ENCODE measurements at regions not wholly inside any gene's neighbourhood (a gene's known extent, or its start where the extent isn't known, plus 50 kb on each side); places are given as distances from the start of the nearest gene placed in this dataset.
"Not testable (repeated sequence)": the region's sequence is repeated elsewhere in the genome, so short reads cannot be mapped to it uniquely, and the experiment has no call there.

- DNase-seq: not testable (repeated sequence)
Measured at GRCh38 chr6:92952111-92952510, 467.2 kb downstream of the EPHA7 start.

GRCh38 chr6:92945799-92946198, 473.6 kb downstream of the EPHA7 start:
- no peak for DNase-seq

- DNase-seq: no peak
Measured at GRCh38 chr6:92944132-92944531, 475.2 kb downstream of the EPHA7 start.

- DNase-seq: no peak
Measured at GRCh38 chr6:92942549-92942948, 476.8 kb downstream of the EPHA7 start.

- no peak for DNase-seq
Measured at GRCh38 chr6:92934625-92935024, 484.7 kb downstream of the EPHA7 start.

- no peak for DNase-seq
Measured at GRCh38 chr6:92930171-92930570, 489.2 kb downstream of the EPHA7 start.

GRCh38 chr6:92922216-92922806, 497.0 kb downstream of the EPHA7 start:
- DNase-seq: no peak

GRCh38 chr6:92915466-92915865, 503.9 kb downstream of the EPHA7 start:
- no peak for DNase-seq

- no peak for DNase-seq
Measured at GRCh38 chr6:92911301-92911700, 508.1 kb downstream of the EPHA7 start.

- DNase-seq: no peak
Measured at GRCh38 chr6:92910646-92911045, 508.7 kb downstream of the EPHA7 start.

GRCh38 chr6:92906385-92906784, 513.0 kb downstream of the EPHA7 start:
- no peak for DNase-seq

- DNase-seq: no peak
Measured at GRCh38 chr6:92893741-92894140, 525.6 kb downstream of the EPHA7 start.

- DNase-seq: no peak
Measured at GRCh38 chr6:92892626-92893170, 526.7 kb downstream of the EPHA7 start.

- no peak for DNase-seq
Measured at GRCh38 chr6:92888316-92888715, 531.0 kb downstream of the EPHA7 start.

- DNase-seq: no peak
Measured at GRCh38 chr6:92887871-92888270, 531.5 kb downstream of the EPHA7 start.

- no peak for DNase-seq
Measured at GRCh38 chr6:92879526-92879925, 539.8 kb downstream of the EPHA7 start.

GRCh38 chr6:92864966-92865555, 554.3 kb downstream of the EPHA7 start:
- DNase-seq: no peak

- DNase-seq: no peak
Measured at GRCh38 chr6:92849636-92850035, 569.7 kb downstream of the EPHA7 start.

GRCh38 chr6:92848901-92849300, 570.5 kb downstream of the EPHA7 start:
- DNase-seq: no peak

- DNase-seq: no peak
Measured at GRCh38 chr6:92848459-92848858, 570.9 kb downstream of the EPHA7 start.

GRCh38 chr6:92847988-92848387, 571.4 kb downstream of the EPHA7 start:
- no peak for DNase-seq

- DNase-seq: no peak
Measured at GRCh38 chr6:92840246-92840930, 579.0 kb downstream of the EPHA7 start.

GRCh38 chr6:92828788-92829187, 590.6 kb downstream of the EPHA7 start:
- DNase-seq: no peak
